NCI-H2029 (cell line): ENCODE measurements at regions not wholly inside any gene's neighbourhood (a gene's known extent, or its start where the extent isn't known, plus 50 kb on each side); places are given as distances from the start of the nearest gene placed in this dataset.

Experiments used
- DNase-seq: peaks from one replicate; lab custom pipeline; 2025; lab: John Stamatoyannopoulos, UW

DNA sequence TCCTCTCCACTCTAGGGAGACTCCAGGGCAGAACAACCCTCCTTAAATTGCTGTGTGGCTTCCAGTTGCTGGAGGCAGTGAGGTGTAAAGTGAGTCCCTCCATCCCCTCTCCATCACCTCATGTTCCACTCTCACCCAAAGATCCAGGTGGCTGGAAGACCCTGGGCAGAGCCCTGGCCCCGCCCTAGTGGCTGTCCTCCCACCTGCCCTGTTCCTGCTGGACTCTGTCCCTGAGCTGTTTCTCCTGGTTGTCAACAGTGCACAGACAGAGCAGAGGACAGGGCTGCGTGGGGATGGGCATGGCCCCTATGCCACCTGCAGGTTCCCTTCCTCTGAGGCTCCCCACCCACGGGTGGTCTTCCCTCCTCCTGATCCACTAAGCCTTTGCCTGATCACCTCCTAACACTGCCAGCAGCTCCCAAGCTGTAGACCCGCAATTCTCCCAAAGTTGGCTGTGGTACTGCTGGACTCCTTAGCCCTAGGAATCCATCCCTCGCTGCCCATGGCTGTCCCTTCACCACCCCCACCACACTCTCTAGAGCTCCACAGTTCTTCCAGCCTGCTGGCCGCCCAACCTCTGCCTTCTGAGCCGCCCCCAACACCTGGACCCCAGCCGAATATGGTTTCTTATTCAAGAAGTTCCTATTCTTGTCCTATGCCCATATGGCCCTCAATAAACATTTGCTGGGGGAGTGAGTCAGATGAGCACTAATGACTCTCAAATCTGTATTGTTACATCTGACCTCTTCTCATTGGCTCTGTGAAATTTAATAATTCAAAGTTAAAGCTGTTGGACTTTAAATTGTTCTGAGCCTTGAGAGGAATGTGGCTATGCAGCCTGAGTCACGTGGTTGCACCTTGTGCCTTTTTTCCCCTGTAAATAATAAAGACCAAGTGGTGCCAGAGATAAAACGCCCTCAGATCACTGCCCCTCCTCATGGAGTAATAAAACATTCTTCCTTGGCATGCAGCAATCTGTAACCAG is 260.0 kb upstream of the HS6ST1 start:
- no peak for DNase-seq

DNA sequence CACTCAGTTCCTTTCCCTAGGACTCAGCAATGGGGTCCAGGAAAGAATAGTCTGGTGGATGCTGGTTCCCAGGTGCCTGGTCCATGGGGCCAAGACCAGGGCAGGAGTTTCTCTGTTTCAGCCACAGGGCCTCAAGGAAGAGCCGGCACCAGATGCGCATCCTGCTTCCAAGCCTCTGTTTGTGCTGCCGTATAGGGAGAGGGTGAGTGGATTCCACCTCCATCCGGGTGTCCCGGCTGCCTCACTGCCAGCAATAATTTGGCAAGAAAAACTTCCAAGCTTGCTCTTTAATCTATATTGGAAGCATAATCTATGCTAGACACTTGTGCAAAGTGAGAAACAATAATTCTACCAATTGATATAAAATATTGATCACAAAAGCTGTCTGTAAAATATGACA is 261.2 kb upstream of the HS6ST1 start:
- no peak for DNase-seq

DNA sequence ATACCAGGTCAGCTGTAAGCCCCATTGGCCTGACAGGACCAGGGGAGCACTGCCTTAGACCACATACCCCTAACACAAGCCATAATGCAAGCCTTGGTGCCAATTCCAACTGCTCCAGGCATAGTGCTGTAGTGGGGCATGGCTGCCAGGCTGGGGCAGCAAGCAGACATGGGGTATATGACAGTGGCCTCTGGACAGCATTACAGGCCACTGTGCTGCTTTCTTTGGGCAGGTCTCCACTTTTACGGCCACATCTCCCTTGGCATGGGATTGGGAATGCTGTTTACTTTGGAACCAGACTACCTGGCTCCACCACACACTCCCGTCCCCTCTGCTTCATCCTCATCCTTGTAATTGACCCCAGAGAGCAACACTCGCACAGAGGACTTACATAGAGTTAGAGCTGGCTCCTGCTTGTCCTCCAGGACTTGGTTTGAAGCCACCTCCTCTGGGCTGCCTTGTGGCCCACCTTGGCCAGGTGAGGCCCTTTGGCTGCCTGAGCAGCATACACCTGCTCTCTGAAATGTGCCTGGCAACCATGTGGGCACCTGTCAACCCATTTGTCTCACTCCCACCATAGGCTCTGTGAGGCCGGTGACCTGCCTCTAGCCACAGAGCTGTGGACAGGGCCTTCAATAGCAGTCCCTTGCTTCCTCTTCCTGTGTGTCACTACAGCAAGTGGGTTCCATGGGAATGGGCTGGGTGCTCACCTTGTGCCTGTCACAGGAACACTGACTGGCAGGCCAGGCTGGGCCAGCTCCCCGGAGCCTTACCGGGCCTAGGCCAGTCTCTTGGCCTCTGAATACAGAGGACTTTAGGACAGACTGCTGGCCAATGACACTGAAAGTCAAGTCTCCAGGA is 262.6 kb upstream of the HS6ST1 start:
- no peak for DNase-seq

DNA sequence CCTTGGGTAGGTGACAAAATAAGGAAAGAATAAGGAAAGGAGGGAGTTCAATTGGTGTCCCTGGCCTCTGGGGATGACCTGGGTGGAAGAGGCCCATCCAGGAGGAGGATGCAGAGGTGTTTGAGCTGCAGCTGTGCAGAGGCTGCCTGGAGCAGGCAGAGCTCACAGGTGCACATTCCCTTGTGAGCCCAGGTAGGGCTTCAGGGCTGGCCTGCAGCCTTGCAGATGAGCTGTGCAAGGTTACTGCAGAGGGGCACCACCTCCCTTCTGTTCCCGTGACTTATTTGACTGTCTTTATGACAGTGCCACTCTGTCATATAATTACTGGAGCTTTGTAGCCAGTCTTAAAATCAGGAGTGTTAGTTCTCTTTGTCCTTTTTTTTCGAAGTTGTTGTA is 263.2 kb upstream of the HS6ST1 start:
- no peak for DNase-seq

DNA sequence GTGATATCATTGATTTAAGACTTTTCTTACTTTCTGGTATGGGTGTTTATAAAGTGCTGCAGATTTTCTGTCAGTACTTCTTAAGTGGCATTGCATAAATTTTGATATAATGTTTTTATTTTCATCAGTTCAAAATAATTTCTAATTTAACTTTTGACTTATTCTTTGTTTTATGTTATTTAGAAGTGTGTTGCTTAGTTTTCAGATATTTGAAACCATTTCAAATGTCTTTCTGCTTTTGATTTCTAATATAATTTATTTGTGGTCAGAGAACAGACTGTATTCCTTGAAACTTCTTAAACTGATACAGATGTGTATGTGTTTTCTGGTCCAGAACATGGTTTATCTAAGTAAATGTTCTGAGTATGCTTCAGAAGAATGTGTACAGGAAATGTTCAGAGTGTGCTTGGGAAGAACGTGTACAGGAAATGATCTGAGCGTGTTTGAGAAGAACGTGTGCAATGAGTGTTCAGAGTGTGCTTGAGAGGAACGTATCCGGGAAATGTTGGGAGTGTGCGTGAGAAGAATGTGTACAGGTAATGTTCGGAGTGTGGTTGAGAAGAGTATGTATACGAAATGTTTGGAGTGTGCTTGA is 265.7 kb upstream of the HS6ST1 start:
- DNase-seq: no peak

DNA sequence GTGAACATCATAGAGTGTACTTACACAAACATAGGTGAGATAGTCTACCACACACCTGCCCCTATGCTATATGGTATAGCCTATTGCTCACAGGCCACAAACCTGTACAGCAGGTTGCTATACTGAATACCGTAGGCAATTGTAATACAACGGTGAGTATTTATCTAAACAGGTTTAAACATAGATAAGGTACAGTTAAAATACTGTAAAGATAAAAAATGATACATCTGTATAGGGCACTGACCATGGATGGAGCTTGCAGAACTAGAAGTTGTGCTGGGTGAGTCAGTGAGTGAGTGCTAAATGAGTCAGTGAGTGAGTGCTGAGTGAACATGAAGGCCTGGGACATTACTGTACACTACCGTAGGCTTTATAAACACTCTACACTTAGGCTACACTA is 267.0 kb upstream of the HS6ST1 start:
- no peak for DNase-seq

DNA sequence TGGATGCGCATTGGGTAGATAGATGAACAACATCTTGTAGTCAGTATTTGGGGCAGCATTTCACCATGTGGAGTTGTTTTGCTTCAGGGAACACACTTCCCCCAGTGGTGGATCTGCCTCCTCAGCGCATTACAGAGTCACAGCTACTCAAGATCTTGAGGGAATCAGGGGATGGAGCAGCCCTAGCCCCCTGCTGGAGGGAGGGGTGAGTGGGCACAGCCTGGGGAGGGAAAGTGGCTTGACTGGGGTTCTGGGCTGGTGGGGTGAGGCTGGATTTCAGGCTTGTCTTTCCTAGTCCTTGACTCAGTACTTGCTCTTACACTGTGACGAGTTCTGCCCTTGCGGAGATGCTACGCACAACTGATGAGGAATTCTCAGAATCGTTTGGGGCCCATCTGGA is 271.0 kb upstream of the HS6ST1 start:
- DNase-seq: no peak

DNA sequence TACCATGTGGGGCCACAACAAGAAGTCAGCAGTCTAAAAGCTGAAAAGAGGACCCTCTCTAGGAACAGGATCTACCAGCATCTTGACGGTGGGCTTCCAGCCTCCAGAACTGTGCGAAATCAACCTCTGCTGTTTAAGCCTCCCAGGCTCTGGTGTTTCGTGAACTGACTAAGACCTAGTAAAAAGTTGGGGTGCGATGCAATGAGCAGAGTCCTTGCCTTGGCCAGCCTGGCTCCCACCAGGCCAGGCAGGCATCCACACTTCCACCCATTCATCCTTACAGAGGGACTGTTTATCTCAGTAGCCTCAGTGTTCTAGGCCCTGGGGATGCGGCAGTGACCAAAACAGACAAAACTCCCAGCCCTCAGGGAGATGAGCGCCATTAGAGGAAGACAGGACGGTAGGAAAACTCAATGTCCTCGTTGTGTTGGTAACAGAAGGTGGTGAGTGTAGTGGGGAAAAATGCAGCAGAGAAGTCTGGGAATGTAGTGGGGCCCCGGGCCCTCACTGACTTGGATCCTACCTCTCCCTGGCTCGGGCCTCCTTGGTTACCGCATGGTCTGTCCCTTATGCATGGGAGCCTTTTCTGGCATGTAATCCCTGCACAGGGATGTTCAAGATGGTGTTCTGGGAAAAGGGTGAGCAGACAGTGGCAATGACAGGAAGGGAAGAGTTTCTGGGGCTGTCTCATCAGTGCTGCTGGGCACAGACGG is 271.8 kb upstream of the HS6ST1 start:
- no peak for DNase-seq

DNA sequence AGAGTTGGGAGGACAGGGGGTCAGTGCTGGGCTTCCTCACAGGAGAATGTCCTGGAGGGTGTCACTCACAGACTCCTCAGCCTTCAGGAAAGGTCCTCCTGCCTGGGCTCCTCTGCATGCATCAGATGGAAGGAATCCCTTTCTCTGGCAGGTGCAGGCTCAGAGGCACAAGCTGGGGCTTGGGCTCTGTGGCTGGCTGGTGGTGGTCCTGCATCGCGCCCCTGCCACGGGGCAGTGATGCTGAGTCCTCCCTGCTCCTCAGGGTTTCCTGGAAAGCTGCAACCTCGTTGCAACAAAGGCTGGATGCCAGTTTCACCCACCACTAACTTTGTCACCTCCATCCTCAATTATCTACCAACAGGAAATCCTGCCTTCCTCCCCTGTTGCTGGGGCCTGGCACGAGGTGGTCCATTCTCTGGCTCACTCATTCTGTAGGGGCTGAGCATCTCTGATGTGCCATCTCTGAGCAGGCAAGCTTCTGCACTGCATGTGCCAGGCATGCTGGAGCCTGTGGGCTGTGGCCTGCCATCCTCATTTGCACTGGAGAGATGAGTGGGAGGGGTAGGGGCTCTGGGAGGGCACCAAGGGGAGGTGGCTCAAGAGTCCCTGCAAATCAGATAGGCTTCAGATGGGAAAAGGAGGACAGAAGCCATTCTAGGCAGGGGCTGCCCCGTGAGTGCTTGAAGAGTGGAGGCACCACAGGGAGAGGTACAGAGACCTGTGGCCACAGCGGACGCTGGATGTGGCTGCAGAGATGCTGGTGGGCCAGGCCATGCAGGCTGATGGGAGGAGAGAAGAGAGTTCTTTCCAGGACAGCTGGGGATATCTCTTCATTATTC is 272.6 kb upstream of the HS6ST1 start:
- no peak for DNase-seq

DNA sequence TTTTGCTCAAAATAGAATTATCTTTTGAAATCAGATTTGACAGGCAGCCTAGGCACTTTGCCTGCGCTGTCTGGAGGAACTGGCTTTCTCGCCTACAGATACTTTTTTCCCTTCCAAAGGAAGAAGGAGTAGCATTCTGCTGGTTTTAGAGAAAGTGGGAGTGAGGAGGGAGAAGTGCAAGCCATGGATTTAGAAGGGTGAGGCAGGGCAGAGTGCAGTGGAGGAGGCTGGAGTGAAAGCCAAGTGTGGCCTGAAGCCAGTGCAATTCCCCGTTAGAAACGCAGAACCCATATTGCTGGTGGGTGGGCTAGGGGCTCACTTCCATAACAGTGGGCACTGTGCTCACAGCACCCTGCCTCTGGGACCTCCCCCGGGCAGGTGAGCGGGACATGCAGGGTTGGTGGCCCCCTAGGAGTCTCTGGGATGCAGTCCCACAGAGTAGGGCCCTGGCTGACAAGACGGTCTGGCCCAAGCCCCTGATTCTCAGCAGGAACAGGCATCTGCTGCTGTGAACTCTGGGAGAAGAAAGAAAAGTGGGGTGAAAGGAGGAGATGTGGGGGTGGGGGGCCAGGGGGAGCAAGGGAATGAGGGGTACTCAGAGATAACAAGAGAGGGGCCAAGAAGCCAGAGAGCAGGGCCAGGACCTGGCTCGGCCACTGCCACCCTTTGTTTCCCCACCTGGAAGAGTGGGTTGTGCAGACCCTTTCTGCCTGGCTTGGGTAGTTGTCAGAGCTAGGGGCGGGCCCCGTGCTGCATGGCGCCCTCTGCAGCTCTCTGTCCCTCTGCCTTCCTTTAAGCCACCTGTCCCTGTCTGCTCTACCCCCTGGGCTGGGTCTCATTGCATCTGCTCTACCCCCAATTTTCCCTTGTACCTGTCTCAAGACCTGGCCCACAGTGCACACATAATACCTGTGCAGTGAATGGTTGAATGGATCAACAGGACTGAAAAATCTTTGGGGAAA is 273.5 kb upstream of the HS6ST1 start:
- no peak for DNase-seq

DNA sequence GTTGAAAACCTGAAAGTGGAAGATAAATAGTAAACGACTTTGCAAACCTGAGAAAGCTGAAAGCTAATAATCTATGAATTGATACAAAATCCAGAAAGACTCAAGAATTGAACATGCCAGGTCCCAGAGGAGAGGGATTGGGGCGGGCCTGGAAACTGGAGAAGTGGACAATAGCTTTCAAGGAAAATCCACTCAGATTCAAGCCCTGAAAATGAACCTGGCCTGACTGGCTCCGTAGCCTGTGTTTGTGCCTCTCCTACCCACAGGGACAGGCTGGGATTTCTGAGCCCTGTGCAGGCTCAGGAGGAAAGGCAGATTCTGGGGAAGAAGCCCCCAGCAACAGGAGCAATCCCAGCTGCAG is 274.8 kb upstream of the HS6ST1 start:
- no peak for DNase-seq

DNA sequence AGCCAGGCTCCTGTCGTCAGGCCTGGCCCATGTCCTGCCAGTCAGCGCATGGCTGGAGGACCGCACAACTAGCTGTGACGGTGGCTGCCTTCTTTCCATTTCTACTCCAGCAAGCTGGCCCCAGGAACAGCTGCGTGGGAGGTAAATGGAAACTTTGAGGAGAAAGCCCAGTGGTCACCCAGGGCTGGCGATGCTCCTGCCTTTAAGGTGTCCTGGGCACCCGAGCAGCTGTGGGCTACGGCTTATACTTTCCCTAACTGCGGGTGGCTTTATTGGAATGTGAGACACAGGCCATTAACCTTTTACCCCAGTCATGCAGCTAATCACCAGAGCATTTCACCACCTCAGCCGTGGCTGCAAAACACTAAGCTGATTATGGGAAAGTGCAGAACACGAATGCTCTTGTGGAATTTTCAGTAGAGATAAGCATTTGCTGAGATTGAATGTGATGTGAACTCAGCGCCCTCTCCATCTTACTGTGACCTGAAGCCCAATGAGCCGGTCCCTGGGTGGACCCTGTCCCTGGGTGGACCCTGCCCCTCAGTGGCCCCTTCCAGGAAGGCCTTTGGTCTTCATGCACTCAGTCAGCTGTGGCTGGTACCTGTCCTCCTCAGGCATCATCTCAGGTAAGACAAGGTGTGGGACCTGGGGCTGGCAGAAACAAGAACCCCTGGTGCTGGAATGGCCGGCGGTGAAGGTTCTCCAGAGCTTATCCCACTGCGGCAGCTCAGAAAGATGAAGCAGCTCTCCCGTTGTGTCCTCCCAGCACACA is 275.4 kb upstream of the HS6ST1 start:
- DNase-seq: no peak

DNA sequence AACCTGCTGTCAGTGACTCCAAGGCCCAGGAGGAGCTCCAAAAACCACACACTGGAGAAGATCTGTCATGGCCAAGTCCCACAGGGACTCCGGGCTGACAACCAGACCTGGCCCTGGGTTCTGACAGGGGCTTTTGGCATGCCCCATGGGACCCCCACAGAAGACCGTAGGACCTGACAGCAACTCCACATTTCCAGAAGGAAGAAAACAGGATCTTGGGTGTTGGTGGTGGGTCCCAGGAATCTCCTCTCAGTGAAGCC is 275.9 kb upstream of the HS6ST1 start:
- no peak for DNase-seq

DNA sequence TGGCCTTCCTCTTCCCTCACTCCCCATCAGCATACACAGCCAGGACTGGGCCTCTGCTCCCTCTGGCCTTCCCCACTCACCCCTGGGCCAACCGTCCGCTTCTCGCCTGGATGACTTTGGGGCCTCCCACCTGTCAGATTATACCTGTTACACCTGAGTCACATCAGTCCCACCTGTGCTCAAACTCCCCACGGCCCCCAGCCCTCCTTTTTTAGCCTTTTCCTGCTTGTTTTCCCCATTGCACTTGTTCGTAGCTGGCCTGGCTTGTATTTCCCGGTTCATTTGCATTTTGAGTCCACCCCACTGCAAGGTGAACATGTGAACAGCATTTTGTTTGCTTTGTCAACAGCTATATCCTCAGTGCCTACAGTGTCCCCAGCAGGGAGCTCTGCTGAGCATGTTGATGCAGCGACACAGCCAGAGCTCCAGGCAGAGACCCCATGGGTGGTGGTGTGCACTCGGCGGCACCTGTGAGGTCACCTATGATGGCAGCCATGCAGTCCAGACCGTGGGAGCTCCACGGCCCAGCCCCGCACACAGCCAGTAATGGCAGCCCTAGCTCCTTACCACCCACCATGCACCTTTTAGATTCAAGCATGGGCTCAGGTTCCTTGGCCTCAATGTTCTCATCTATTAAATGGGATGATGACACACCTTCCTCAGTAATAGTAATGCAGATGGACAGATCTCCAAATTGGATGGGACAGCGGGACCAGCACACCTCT is 276.4 kb upstream of the HS6ST1 start:
- peak; percentile 48 for DNase-seq

DNA sequence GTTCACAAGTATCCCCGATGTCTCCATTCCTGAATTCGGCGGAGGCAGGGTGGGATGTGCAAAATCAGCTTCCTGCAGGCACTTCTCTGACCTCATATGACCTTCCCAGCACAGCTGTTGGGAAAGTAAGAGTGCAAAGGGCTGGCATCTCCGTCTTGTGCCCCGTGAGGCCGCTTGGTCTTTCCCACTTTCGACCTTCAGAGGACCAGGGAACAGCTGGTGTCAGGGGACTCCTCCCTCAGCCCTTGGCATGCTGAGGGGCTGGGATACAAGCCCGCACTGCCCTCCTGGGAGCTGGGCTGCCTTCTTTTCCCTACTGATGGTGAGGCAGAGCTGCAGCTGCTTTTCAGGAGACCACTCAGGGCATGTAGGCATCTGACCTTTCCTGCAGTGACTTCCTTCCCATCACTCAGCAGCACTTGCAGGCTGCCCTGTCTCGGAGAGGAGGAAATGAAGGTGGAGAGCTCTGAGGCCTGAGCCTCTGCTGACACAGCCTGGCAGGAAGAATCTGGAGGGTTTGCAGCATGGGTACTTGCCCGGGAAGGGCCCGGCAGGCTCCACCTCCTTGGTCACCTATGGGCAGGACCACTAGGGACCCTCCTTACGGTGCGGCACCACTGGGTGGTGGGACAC is 277.2 kb upstream of the HS6ST1 start:
- no peak for DNase-seq

DNA sequence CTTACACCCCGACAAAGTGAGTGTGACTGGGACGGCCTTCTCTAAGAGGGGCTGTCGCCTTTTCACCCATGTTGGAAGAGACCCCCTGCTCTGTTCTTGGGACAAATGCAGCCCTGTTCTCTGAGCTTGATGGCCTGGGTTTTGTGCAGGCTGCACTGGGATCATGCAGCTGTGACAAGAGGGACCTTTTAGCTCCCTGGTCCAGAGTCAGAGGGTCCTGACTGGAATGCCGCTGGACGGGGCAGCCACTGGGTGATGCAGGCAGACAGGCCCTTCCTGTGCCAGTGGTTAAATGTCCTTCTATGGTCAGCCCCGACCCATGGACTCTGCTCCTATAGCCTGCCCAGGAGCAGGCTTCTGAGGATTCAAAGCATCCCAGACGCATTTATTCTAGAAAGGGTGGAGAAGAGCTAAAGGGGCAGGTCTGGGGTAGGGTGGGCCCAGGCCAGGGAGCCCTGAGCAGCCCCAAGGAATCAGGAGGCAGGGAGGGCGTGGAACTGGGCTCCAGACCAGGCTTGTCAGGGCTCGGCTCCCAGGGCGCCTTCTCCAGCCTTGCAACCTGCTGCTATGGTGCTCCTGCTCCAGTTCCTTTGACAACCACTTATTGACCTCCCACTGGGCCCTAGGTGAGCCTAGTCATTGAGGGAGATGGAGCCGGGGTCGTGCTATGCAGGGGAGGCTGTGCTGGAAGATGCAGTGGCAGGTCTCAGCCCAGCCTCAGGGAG is 277.9 kb upstream of the HS6ST1 start:
- DNase-seq: no peak

DNA sequence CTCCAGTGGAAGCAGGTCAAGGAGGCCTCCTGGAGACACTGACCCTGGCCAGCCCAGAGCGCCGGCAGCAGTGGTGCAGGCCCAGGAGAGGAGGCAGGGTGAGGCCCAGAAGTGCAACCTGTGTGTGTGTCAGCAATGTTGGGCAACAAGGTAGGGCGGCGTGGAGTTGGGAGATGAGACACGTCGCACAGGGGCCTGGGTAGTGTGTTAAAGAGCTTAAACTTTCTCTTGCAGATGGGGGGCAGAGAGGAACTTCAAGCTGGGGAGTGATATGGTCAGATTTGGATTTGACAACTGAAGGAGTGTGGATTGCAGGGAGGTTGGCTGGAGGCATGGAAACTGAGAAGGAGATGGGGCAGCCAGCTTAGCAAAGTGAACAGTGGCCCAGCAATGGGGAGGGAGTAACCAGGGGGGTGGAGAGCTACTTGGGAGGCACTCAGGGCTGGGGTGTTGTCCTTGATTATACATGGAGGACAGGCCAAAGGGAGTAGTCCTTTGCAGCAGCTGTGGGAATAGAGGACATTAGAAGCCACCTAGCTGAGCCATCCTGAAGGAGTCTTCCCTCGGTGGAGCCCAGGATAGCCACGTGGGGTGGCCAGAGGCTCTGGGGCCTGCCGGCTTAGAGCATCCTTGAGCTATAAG is 278.6 kb upstream of the HS6ST1 start:
- DNase-seq: no peak
